ENCODE measurements at regions not wholly inside any gene's neighbourhood (a gene's known extent, or its start where the extent isn't known, plus 50 kb on each side); places are given as distances from the start of the nearest gene placed in this dataset.

- DNase-seq = no peak
Observed at GRCh38 chr1:29549001-29549400, 312.7 kb downstream of the PTPRU start.

GRCh38 chr1:29548091-29548490, 311.8 kb downstream of the PTPRU start:
- DNase-seq = no peak

DNA sequence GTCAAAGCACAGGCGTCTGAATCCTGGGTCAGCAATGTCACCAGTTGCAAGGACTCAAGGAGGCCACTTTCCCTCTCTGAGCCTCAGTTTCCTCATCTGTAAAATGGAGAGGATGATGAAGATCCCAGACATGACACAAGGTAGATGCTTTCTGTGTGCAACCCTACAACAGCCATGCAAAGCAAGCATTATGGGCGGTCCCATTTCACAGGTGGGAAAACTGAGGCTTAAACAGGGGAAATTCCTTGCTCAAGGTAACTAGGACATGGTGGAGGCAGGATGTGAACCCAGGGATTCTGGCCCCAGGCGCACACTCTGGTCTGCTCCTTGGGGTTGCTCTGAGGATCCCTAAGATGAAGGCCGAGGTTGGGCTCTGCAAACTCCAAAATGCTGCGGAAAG, 311.0 kb downstream of the PTPRU start:
- DNase-seq = no peak

- DNase-seq = no peak
Observed at GRCh38 chr1:29546496-29546895, 310.2 kb downstream of the PTPRU start.

- no peak for DNase-seq
Observed at GRCh38 chr1:29544406-29544805, 308.1 kb downstream of the PTPRU start.

DNA sequence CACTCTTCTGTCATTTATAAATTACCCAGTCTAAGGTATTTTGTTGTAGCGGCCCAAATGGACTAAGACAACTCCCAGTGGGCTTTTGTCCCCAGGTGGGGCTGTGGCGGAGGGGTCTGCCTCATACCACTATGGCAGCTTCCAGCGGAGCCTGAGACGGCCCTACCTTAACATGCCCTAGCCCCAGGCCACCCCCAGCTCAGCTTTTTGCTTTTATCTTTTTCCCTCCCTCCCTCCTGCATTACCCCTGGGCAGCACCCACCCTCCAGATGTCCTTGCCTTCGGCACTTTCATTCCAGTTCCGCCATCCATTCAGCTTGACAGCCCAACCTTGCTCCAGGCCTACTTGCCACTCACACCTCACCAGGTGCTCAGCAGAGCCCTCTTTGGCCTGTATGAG, 307.3 kb downstream of the PTPRU start:
- DNase-seq = no peak

- no peak for DNase-seq
Observed at GRCh38 chr1:29542548-29542947, 306.2 kb downstream of the PTPRU start.

DNA sequence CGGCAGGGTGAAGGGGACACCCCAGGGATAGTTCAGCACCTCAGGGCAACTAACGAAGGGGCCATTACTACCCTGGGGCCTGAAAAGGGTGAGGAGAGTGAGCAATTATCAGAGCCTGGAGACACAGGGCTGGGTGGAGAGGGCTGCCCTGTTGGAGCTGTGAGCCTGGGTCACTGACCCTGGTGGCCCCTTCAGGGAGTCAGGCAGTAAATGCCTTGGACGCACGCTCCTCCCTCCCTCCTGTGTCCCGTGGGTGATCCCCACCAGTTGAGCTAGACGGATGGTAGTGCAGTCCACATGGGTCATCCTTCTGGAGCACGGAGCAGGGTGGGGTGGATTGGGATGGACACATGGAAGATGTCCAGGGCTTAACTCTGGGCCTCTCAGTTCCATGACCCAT, 305.3 kb downstream of the PTPRU start:
- DNase-seq = no peak

GRCh38 chr1:29540801-29541357, 304.6 kb downstream of the PTPRU start:
- no peak for DNase-seq

DNA sequence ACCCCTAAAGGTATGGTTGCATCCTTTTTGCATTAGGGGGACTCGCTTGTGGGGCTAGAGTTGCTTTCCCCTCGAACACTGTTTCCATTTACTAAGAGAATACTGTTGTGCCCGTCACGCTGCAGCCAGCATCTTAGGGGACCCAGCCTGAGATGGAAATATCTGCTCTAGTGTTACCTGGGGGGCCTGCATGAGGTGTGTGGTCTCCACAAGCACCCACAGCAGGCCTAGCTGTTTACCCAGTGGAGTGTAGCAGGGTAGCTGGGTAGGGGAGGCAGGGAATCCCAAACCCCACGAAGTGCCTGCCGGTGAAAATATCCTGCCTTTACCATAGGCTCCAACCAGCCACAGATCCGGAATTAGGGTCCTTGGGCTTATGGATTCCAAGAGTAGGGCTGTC, 303.6 kb downstream of the PTPRU start:
- DNase-seq = no peak

- no peak for DNase-seq
Observed at GRCh38 chr1:29538586-29538985, 302.3 kb downstream of the PTPRU start.

- DNase-seq = no peak
Observed at GRCh38 chr1:29532751-29533150, 296.4 kb downstream of the PTPRU start.

- no peak for DNase-seq
Observed at GRCh38 chr1:29532285-29532684, 296.0 kb downstream of the PTPRU start.

- no peak for DNase-seq
Observed at GRCh38 chr1:29531596-29531995, 295.3 kb downstream of the PTPRU start.

DNA sequence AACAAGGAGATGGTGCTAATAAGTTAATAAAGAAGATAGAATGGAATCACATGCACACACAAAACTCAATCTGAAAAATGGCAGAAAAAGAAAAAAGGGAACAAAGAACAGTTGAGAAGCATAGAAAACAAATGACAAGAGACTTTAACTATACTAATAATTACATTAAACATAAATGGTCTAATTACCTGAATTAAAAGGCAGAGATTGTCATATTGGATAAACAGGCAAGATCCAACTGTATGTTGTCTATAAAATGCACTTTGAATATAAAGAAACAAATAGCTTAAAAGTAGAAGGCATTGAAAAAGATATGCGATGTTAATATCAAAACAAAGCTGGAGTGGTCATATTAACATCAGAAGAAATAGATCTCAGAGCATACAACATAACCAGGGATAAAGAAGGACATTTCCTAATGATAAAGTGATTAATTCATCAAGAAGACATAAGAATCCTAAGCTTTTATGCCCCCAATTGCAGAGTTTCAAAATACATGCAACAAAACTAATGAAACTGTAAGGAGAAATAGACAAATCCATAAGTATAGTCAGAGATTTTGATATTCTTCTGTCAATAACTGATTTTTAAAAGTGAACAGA, 293.5 kb downstream of the PTPRU start:
- DNase-seq = no peak

GRCh38 chr1:29527314-29528004, 291.1 kb downstream of the PTPRU start:
- DNase-seq = no peak

DNA sequence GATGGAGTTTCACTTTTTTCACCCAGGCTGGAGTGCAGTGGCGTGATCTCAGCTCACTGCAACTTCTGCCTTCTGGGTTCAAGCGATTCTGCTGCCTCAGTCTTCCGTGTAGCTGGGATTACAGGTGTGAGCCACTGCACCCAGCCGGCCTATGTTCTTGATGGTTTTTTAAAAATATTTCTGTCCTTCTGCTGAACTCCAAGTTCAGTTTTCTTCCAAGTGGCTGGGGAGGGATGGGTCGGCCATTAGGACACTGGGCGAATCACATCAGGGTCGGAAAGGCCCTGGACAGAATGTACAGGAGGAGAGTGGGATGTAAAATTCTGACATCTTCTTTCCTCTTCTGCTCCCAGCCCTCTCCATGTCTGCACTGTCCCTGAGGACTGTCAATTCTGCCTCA, 289.6 kb downstream of the PTPRU start:
- no peak for DNase-seq

DNA sequence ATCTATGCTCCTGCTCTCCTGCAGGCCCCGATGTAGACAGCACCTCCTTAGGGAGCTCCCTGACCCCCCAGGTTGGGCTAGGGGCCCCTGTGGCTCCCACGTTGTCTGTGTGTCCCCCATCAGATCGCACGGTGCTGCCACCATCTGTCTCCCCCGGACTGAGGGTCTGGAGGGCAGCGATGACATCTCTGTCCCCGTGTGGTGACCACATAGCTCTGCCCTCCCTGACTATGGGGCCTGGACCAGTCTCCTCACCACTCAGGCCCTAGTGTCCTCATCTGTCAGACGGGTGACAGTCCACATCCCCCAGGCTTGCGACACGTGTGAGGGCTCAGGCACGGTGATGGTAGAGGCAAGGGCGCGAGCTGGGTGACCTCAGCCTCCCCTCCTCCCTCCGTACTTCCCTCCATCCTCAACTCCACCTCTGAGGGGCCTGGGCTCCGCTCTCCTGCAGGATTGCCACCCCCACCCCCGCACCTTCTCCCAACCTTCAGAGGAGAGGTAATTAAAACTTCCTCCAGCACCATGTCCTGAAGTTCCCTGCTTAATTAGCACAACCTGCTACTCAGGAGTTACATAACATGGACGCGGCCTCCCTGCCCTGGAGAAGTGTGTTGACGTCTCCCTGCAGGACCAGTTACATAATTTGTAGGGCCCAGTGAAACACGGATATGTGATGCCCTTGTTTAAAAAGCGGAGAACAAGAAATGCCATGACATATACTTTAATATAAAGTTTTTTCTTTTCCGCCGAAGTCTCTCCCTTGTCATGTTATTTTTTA, 288.2 kb downstream of the PTPRU start:
- DNase-seq = no peak

DNA sequence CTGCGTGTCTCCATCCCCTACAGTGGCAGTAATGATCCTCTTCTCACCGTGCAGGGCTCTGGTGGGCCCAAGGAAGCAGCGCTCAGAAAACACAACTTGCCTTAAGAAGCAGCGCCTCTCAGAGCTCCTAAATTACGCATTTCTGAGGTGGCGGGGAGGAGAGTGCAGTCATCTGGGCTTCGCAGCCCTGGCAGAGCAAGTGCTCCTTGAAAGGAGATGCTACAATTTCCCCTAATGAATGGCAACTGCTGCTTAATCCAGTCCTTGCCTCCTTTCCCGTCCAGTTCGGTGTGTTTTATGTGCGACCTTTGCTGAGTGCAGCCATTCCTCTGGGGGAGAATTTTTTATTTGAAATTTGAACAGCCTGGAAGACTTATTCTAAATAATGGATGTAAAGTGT, 287.3 kb downstream of the PTPRU start:
- DNase-seq = no peak

DNA sequence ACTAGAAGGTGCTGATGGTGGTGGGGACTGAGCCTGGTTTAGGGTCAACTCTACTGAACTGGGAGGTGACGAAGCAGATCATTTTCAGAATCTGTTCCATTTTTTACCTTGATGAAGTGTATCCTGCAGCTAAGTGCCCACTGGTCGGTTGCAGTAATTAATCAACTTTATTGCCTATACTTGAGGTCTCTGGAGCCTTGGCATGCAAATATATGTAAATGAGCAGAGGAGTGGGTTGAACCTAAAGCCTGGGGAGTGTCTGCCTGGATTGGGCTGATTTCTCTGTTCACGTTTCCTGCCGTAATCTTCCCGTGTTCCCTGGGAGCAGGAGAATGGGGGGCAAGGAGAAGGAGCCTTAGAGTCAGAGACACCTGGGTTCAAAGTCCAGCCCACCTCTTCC, 286.8 kb downstream of the PTPRU start:
- DNase-seq = no peak

- no peak for DNase-seq
Observed at GRCh38 chr1:29521811-29522580, 285.7 kb downstream of the PTPRU start.

DNA sequence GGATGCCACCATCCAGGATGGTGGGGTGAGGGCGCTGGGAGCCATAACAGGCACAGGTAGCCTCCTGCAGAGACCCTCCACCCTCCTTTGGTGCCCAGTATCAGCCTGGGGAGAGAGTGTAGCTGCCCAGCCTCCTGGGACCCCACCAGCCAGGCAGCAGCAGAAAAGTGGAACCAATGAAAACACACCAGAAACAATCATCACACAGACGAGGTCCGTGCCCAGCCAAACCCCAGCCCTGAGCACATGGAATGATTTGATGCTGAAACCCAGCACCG, 285.1 kb downstream of the PTPRU start:
- no peak for DNase-seq

Measured in CD4-positive, alpha-beta T cell treated with Interleukin-17A for 1 hour (primary cell).